Ishikawa (cell line): ENCODE measurements at regions not wholly inside any gene's neighbourhood (a gene's known extent, or its start where the extent isn't known, plus 50 kb on each side); places are given as distances from the start of the nearest gene placed in this dataset.

Experiments used
- EGR1 ChIP-seq: IDR thresholded peaks from 2 replicates; pipeline ENCODE4 v1.6.1; 2012
- EP300 ChIP-seq: IDR thresholded peaks from 2 replicates; pipeline ENCODE4 v1.6.1; 2012; ENCODE audit warnings: borderline replicate concordance
- FOXM1 ChIP-seq: IDR thresholded peaks from 2 replicates; pipeline ENCODE4 v1.6.1; 2012; ENCODE audit warnings: low read depth, borderline replicate concordance
- NFIC ChIP-seq: IDR thresholded peaks from 2 replicates; pipeline ENCODE4 v1.6.1; 2012
- TAF1 ChIP-seq: IDR thresholded peaks from 2 replicates; pipeline ENCODE4 v1.6.1; 2012; ENCODE audit warnings: low read depth, mild to moderate bottlenecking
- TCF12 ChIP-seq: IDR thresholded peaks from 2 replicates; pipeline ENCODE4 v1.6.1; 2012; ENCODE audit warnings: low read depth
- TEAD4 ChIP-seq: IDR thresholded peaks from 2 replicates; pipeline ENCODE4 v1.6.1; 2012
- ZBTB7A ChIP-seq: IDR thresholded peaks from 2 replicates; pipeline ENCODE4 v1.6.1; 2012; ENCODE audit warnings: low read depth
- TF ChIP-seq, protein P1 (sequence below): IDR thresholded peaks from 2 replicates; pipeline ENCODE4 v1.6.1; 2012
- TF ChIP-seq, protein P2 (sequence below): IDR thresholded peaks from 2 replicates; pipeline ENCODE4 v1.6.1; 2012

DNA sequence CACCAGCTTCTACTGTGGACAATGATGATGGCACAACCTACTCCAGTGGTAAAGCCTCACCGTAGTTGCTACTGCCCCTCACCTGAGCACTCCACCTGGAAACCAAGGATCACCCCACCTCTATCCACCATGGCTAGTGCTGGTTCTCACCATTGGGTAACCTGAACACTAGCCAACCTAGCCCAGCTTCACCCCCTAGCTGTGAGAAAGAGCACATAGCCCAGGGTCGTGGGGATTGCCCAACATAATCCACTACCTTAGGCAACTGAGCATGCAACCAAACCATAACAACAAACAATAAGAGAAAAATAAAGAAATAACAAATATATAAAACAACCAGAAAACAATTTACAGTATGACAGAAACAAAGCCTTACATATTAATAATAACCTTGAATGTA lies 560.1 kb downstream of the DIAPH3 start:
- TF ChIP-seq EGR1 (no peak), TAF1 (no peak), TCF12 (no peak), NFIC (no peak), EP300 (no peak), ZBTB7A (no peak), FOXM1 (no peak), TEAD4 (no peak)
- TF ChIP-seq, protein P1, sequence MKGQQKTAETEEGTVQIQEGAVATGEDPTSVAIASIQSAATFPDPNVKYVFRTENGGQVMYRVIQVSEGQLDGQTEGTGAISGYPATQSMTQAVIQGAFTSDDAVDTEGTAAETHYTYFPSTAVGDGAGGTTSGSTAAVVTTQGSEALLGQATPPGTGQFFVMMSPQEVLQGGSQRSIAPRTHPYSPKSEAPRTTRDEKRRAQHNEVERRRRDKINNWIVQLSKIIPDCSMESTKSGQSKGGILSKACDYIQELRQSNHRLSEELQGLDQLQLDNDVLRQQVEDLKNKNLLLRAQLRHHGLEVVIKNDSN: no peak
- TF ChIP-seq, protein P2, sequence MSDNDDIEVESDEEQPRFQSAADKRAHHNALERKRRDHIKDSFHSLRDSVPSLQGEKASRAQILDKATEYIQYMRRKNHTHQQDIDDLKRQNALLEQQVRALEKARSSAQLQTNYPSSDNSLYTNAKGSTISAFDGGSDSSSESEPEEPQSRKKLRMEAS: no peak
